GM13977 (cell line): ENCODE measurements at regions not wholly inside any gene's neighbourhood (a gene's known extent, or its start where the extent isn't known, plus 50 kb on each side); places are given as distances from the start of the nearest gene placed in this dataset.

Source experiments
- DNase-seq: peaks from one replicate; pipeline ENCODE4 v3.0.0; 2012; ENCODE audit warnings: low spot score
- in situ Hi-C: fragments of 300-500 bp; cut with MboI; formaldehyde crosslinking; loops from one replicate; pipeline ENCODE4 v1.12.0; 2022; ENCODE audit warnings: low sequenced_read_pairs, low pct_unique_long_range_greater_than_20kb, mixed read lengths, inconsistent platforms; ENCODE audit not compliant: unreplicated experiment
- TF ChIP-seq, protein P1 (sequence below): IDR thresholded peaks from 2 replicates; pipeline ENCODE4 v1.5.1; 2012; ENCODE audit warnings: mild to moderate bottlenecking, control low read depth; ENCODE audit not compliant: insufficient read depth; ENCODE audit errors: extremely low read depth, missing control alignments

DNA sequence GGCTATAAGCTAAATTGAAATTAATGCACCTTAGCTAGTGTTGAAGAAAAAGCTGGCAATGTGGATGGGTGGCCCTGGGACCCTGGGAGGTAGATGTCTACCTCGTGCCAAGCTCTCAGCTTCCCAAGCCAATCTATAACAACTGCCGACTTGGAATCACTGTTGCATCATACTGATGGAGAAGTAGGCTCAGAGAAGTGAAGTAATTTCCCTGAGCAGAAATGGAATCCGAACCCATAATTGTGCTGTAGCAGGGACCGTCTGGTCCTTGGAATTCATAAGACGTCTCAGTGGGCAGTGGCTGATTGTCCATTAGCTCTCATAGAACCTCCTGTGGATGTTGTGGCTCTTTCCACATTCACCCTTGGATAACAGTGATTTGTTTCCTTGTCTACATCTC lies 196.6 kb downstream of the RAB11FIP4 start:
- DNase-seq = no peak
- in situ Hi-C loops = no loop called here
- TF ChIP-seq, protein P1, sequence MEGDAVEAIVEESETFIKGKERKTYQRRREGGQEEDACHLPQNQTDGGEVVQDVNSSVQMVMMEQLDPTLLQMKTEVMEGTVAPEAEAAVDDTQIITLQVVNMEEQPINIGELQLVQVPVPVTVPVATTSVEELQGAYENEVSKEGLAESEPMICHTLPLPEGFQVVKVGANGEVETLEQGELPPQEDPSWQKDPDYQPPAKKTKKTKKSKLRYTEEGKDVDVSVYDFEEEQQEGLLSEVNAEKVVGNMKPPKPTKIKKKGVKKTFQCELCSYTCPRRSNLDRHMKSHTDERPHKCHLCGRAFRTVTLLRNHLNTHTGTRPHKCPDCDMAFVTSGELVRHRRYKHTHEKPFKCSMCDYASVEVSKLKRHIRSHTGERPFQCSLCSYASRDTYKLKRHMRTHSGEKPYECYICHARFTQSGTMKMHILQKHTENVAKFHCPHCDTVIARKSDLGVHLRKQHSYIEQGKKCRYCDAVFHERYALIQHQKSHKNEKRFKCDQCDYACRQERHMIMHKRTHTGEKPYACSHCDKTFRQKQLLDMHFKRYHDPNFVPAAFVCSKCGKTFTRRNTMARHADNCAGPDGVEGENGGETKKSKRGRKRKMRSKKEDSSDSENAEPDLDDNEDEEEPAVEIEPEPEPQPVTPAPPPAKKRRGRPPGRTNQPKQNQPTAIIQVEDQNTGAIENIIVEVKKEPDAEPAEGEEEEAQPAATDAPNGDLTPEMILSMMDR = no peak
